Ectodermal cell (in vitro differentiated cells): ENCODE measurements at regions not wholly inside any gene's neighbourhood (a gene's known extent, or its start where the extent isn't known, plus 50 kb on each side); places are given as distances from the start of the nearest gene placed in this dataset.
"Not testable (repeated sequence)": the region's sequence is repeated elsewhere in the genome, so short reads cannot be mapped to it uniquely, and the experiment has no call there.

ENCODE experiments used
- H3K27ac ChIP-seq: 2 replicates; pipeline ENCODE4 v1.7.0; 2013; ENCODE audit warnings: mild to moderate bottlenecking, low read depth, low read length; ENCODE audit not compliant: insufficient read depth, poor library complexity, severe bottlenecking
- H3K27me3 ChIP-seq: 2 replicates; pipeline ENCODE4 v1.7.0; 2013; ENCODE audit warnings: mild to moderate bottlenecking, low read length; ENCODE audit not compliant: insufficient read depth, control insufficient read depth, poor library complexity, severe bottlenecking
- H3K36me3 ChIP-seq: one replicate; pipeline ENCODE4 v1.7.0; 2013; ENCODE audit warnings: low read length; ENCODE audit not compliant: control insufficient read depth, insufficient read depth
- H3K4me1 ChIP-seq: one replicate; pipeline ENCODE4 v1.7.0; 2013; ENCODE audit warnings: low read length; ENCODE audit not compliant: control insufficient read depth, insufficient read depth
- H3K4me3 ChIP-seq: 2 replicates; pipeline ENCODE4 v1.7.0; 2013; ENCODE audit warnings: low read depth, low read length, control low read depth; ENCODE audit not compliant: insufficient read depth
- H3K9me3 ChIP-seq: 2 replicates; pipeline ENCODE4 v1.7.0; 2013; ENCODE audit warnings: mild to moderate bottlenecking, low read length, moderate library complexity; ENCODE audit not compliant: control insufficient read depth
- WGBS, 2 experiments: methylation state at CpG; one replicate each; pipeline ENCODE4 v1.1.7; 2013; ENCODE audit warnings: missing lambda C conversion rate in 2 of 2; 5-methylcytosine and 5-hydroxymethylcytosine counted together

DNA sequence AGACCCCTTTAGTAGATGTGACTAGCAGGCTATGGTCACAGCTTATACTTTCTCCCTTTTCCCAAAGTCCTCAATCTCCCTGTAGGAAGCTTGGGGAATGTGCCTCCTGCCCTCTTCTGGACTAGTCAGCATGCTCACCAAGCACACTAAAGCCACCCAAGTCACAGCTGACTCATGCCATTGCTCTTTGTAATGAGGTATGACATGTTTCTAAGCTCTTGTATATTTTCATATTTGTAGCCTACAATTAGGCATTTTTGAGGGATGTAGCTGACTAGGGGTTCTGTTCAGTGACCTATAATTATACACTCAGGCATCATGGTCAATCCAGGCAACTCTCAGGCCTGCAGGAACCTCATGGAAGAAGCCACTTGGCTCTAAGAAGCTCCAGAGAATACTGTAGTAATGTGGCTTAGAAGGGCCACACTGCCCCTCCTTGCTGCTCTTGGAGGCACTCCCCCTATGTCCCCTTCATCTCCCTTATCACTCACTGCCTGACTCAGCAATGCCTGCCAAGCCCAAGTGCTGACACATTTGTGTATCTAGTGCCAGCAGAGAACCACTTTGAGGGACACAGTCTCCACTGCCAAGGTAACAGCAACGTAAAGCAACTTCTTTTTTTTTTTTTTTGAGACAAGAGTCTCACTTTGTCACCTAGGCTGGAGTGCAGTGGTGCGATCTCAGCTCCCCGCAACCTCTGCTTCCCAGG lies 86.2 kb downstream of the RPL27A start:
- Histone ChIP-seq H3K4me3 (no peak overlapping the region), H3K36me3 (no peaks in the 10 kb centered on the region), H3K9me3 (no peaks in the 10 kb centered on the region), H3K27ac (no peak overlapping the region), H3K4me1 (peaks cover 22% of the 10 kb centered on the region), H3K27me3 (no peaks in the 10 kb centered on the region)
- 93 to 97% methylated on average over 3 of the region's 3 CpGs for WGBS, 2 experiments

DNA sequence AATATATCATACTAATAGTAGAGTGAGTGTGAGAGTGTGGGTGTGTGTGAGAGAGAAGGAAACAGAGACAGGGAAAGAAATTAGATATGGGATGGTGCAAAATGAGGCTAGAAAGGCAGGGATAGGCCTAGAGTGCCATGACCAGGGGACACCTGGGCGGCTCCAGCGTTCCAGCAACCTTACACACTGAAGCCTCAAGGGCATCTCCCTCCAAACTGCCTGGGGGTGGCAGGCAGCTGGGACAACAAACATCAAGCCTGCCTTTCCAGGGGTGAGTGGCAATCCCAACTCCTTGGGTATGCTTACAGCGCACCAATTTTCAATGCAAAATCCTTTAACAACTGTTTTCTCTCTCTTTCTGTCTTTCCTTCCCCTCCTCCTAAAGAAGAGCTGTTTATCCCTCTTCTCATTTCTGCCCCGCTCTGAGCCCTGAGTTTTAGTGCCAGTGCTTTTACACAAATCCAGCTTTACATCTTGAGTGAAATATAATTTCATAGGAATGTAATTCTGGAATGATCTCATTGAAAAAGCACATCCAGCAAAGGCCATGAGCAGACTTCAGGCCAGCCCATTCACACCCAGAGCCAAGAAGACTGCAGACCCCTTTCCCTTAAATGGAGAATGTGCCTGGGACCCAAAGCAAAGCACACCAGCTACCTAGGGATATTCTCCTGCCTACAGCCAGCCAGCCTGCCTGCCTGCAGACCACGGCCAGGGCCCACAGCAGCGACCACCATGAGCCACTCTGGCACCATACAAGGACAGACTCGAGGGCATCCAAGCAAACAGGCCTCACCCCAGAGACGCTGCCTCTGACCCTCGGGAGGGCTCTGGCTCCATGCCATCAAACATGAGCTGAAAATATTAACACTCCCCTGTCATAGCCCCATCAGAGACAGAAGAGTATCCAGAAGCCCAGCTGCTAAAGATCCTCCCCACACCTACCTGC lies 90.3 kb downstream of the RPL27A start:
- H3K27ac ChIP-seq: no peak overlapping the region
- no peaks in the 10 kb centered on the region for H3K27me3 ChIP-seq
- H3K4me3 ChIP-seq: no peak overlapping the region
- H3K36me3 ChIP-seq: no peaks in the 10 kb centered on the region
- no peaks in the 10 kb centered on the region for H3K9me3 ChIP-seq
- WGBS, 2 experiments: 92% methylated on average over 8 to 9 of the region's 9 CpGs
- H3K4me1 ChIP-seq: no peaks in the 10 kb centered on the region

DNA sequence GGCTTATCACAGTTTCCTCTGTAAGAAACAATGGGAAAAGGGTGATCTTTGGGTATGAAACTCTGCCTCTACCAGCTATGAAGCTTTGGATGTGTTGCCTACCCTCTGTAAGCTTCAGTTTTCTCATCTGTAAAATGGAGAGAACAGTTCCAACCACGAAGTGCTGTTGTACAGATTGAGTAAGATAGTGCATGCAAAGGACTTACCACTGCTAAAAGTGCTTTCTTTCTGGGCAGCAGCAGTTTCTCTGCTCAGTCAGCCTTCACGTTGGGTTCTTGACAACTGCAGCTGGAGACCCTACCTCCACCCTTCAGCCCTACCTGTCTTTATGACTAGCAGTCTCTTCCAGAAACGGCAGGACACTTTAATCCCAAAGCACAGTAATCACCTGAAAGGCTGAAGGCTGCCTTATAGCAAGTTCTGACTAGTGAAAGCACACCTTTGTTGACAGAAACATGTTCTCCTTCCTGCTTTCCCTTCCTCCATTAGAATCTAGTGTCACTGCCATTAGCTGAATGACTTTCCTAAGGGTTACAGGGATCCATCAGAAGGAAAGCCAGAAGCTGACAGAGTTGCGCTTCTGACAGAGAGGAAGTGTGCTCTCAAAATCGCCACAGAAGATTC lies 91.4 kb downstream of the RPL27A start:
- H3K4me3 ChIP-seq: no peak overlapping the region
- no peak overlapping the region for H3K27ac ChIP-seq
- no peaks in the 10 kb centered on the region for H3K36me3 ChIP-seq
- no peaks in the 10 kb centered on the region for H3K27me3 ChIP-seq
- 94% methylated on average over 5 of the region's 5 CpGs for WGBS, 2 experiments
- H3K9me3 ChIP-seq: no peaks in the 10 kb centered on the region
- H3K4me1 ChIP-seq: no peaks in the 10 kb centered on the region

DNA sequence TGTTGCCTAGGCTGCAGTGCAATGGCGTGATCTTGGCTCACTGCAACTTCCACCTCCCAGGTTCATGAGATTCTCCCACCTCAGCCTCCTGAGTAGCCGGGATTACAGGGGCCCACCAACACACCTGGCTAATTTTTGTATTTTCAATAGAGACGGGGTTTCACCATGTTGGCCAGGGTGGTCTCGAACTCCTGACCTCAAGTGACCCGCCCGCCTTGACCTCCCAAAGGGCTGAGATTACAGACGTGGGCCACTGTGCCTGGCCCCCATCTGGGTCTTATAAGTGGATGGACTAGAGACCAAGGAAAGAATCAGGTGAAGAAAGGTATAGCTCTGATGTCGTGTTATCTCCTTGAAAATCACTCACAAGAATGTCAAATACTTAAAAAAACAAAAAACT lies 92.3 kb downstream of the RPL27A start:
- H3K27me3 ChIP-seq, H3K36me3 ChIP-seq, H3K4me3 ChIP-seq, H3K4me1 ChIP-seq, H3K27ac ChIP-seq, H3K9me3 ChIP-seq: not testable (repeated sequence)
- WGBS, 2 experiments: 93% methylated on average over 8 of the region's 8 CpGs

DNA sequence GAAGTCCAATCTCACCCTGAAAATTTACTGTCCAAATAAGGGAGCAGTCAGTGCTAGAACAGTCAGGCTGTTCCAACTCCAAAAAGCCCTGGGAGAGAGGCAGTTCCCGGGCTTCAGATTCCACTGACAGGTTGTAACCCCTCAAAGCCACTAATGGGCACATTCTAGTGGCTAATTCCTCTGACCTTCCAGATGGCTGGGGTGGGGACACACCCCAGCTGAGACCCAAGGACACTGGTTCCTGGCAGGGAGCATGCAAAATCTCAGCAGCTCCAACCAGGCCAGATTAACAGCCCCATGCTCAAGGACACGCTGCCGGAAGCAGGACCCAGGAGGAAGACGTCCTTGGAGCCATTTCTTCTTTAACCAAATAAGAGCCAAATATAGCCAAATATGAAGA lies 92.7 kb downstream of the RPL27A start:
- Histone ChIP-seq H3K36me3 (no peaks in the 10 kb centered on the region), H3K27ac (no peak overlapping the region), H3K27me3 (no peaks in the 10 kb centered on the region), H3K4me3 (no peak overlapping the region), H3K4me1 (no peaks in the 10 kb centered on the region), H3K9me3 (no peaks in the 10 kb centered on the region)
- 90 to 93% methylated on average over 4 of the region's 4 CpGs for WGBS, 2 experiments

DNA sequence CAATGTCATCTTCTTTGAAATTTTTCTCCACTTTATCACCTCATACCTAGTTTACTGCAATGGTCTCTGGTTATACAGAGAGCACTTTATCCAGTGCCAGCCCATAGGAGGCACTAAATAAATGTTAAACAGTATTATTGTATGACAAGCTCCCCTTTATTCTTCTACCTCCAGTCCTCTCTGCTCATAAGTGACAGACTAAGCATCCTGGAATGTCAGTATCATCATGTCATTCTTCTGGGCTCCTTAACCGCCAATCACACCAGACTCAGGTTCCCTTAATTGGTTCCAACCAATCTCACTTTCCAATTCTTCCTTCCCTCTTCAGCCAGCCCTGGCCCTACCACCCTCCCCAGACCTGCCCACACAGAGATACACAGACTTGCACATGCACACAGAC lies 93.1 kb downstream of the RPL27A start:
- Histone ChIP-seq H3K27me3 (no peaks in the 10 kb centered on the region), H3K9me3 (no peaks in the 10 kb centered on the region), H3K36me3 (no peaks in the 10 kb centered on the region), H3K4me3 (no peak overlapping the region), H3K27ac (no peak overlapping the region), H3K4me1 (no peaks in the 10 kb centered on the region)
- WGBS, 2 experiments: 94 to 95% methylated on average over 1 of the region's 1 CpG

DNA sequence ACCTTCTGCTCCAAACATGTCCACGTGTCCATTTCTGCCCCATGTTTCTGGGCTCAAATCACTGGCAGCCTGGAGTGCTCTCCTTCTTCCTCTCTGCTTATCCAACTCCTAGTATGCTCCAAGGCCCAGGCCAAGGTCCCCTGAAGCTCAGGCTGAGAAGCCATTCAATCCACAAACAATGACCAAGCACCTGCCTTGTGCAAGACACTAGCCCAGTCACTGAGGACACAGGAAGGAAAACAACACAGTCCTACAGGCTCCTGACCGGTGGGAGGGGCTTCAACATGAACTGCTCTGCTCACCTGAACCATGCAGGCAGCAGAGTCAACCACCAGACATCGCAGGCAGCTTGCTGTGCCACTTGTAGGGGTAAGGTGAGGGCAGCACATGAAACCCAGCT lies 93.6 kb downstream of the RPL27A start:
- no peak overlapping the region for H3K27ac ChIP-seq
- 88 to 95% methylated on average over 3 of the region's 3 CpGs for WGBS, 2 experiments

DNA sequence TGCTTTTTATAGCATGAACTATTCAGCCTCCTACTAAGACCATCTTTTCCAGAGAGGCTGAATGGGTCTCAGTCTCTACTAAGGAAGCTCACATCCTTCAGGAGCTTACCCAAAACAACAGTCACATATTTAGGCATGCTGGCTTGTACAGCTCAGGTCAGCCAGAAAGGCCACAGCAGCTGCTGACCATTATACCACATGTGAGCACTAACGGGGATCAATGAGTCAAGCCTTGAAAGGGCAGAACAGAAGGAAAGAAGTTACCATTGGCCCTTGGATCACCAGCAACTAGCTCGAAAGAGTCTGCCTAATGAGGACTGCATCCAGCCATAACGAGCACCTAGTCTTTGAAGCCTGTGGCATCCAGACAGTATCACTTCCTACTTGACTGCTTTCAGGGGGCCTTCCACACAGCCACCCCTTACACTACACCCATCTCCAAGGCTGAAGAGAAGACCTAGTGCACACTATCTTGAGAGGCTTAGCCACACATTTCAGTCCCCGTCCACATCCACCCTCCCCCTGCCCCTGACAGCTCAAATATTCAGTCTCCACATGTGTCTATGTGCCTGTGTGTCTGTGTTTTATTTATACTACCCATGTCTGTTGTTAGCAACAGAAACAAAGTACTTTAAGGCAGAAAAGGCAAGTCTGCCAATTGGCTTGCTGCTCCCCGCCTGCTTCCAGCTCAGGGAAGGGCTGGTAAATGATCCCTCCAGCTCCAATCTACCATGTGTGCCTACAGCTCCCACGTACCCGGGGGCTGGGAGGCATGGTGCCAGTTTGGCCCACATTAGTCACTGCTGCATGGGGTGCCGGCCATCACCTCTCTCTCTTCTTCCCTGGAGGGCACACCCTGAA lies 95.5 kb downstream of the RPL27A start:
- Histone ChIP-seq H3K4me1 (no peaks in the 10 kb centered on the region), H3K27me3 (no peaks in the 10 kb centered on the region), H3K9me3 (no peaks in the 10 kb centered on the region), H3K4me3 (no peak overlapping the region), H3K36me3 (no peaks in the 10 kb centered on the region), H3K27ac (no peak overlapping the region)
- 90 to 92% methylated on average over 8 of the region's 8 CpGs for WGBS, 2 experiments

More for the DNA sequence above, 93.6 kb downstream of the RPL27A start:
- Histone ChIP-seq H3K4me1 (no peaks in the 10 kb centered on the region), H3K4me3 (no peak overlapping the region), H3K9me3 (no peaks in the 10 kb centered on the region), H3K36me3 (no peaks in the 10 kb centered on the region), H3K27me3 (no peaks in the 10 kb centered on the region)

DNA sequence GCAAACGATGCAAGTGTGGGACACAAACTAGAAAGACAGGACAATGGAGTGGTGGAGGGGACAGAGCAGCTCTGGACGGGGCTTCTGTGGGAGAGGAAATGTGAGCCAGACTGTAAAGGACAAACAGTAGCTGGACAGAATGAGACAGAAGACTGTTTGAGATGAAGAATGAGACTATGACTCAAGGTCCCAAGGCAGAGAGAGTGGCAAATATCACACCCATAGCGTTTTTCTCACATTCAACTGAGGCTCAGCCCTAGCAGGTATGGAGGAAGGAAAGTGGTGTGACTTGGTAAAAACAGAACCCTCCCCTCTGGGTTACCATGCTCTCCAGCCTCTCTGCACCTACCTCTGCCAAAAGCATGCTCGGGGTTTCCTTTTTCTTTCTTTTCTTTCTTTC lies 96.5 kb downstream of the RPL27A start:
- H3K9me3 ChIP-seq: no peaks in the 10 kb centered on the region
- H3K36me3 ChIP-seq: no peaks in the 10 kb centered on the region
- no peak overlapping the region for H3K27ac ChIP-seq
- 75 to 94% methylated on average over 3 to 4 of the region's 4 CpGs for WGBS, 2 experiments
- no peak overlapping the region for H3K4me3 ChIP-seq
- no peaks in the 10 kb centered on the region for H3K4me1 ChIP-seq
- H3K27me3 ChIP-seq: no peaks in the 10 kb centered on the region
